ENCODE measurements at regions not wholly inside any gene's neighbourhood (a gene's known extent, or its start where the extent isn't known, plus 50 kb on each side); places are given as distances from the start of the nearest gene placed in this dataset.

DNA sequence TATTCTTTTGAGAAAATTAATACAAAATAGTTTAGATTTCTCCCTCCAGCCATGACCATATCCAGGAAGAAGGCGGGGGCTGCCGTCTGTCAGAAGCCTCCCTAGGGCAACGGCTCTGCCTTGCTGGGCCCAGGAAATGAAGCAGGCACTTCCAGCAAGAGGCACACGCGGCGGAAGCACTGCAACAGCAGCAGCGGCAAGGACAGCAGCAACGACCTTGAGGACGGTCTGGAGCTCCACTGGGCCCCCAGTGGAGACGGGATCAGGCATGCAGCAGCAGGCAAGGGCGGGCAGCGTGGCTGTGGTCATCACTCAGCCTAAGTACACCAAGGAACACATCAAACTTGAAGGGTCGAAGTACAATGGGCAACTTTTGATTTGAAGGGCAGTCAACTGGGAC, 61.3 kb upstream of the EPHA6 start:
- H3K9ac ChIP-seq (ENCODE audit: low read depth in 1 of 2, low read length in 2 of 2) = no peak overlapping the region
- DNase-seq (ENCODE audit: low spot score) = no peak
- TF ChIP-seq SP1 (IDR thresholded peaks at IDR 0.05) = no peak
- TF ChIP-seq FOXA1 (IDR thresholded peaks at IDR 0.05) = no peak
- TF ChIP-seq, protein P1, sequence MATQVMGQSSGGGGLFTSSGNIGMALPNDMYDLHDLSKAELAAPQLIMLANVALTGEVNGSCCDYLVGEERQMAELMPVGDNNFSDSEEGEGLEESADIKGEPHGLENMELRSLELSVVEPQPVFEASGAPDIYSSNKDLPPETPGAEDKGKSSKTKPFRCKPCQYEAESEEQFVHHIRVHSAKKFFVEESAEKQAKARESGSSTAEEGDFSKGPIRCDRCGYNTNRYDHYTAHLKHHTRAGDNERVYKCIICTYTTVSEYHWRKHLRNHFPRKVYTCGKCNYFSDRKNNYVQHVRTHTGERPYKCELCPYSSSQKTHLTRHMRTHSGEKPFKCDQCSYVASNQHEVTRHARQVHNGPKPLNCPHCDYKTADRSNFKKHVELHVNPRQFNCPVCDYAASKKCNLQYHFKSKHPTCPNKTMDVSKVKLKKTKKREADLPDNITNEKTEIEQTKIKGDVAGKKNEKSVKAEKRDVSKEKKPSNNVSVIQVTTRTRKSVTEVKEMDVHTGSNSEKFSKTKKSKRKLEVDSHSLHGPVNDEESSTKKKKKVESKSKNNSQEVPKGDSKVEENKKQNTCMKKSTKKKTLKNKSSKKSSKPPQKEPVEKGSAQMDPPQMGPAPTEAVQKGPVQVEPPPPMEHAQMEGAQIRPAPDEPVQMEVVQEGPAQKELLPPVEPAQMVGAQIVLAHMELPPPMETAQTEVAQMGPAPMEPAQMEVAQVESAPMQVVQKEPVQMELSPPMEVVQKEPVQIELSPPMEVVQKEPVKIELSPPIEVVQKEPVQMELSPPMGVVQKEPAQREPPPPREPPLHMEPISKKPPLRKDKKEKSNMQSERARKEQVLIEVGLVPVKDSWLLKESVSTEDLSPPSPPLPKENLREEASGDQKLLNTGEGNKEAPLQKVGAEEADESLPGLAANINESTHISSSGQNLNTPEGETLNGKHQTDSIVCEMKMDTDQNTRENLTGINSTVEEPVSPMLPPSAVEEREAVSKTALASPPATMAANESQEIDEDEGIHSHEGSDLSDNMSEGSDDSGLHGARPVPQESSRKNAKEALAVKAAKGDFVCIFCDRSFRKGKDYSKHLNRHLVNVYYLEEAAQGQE (IDR thresholded peaks at IDR 0.05) = no peak
- TF ChIP-seq, protein P2, sequence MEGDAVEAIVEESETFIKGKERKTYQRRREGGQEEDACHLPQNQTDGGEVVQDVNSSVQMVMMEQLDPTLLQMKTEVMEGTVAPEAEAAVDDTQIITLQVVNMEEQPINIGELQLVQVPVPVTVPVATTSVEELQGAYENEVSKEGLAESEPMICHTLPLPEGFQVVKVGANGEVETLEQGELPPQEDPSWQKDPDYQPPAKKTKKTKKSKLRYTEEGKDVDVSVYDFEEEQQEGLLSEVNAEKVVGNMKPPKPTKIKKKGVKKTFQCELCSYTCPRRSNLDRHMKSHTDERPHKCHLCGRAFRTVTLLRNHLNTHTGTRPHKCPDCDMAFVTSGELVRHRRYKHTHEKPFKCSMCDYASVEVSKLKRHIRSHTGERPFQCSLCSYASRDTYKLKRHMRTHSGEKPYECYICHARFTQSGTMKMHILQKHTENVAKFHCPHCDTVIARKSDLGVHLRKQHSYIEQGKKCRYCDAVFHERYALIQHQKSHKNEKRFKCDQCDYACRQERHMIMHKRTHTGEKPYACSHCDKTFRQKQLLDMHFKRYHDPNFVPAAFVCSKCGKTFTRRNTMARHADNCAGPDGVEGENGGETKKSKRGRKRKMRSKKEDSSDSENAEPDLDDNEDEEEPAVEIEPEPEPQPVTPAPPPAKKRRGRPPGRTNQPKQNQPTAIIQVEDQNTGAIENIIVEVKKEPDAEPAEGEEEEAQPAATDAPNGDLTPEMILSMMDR (IDR thresholded peaks at IDR 0.05; ENCODE audit: low read depth, low read length, missing input control) = no peak
- no peak for TF ChIP-seq GABPA (IDR thresholded peaks at IDR 0.05 in 1 of 2, conservative IDR thresholded peaks at IDR 0.05 in 1 of 2)
- no peak for TF ChIP-seq EGR1 (IDR thresholded peaks at IDR 0.05; ENCODE audit: low read depth in 2 of 2)
- TF ChIP-seq HNF4G (IDR thresholded peaks at IDR 0.05) = no peak
- no peak for TF ChIP-seq FOXA2 (IDR thresholded peaks at IDR 0.05)
- TF ChIP-seq, protein P3, sequence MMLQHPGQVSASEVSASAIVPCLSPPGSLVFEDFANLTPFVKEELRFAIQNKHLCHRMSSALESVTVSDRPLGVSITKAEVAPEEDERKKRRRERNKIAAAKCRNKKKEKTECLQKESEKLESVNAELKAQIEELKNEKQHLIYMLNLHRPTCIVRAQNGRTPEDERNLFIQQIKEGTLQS (IDR thresholded peaks at IDR 0.05) = no peak
- no peaks in the 10 kb centered on the region for H3K4me1 ChIP-seq (ENCODE audit: control insufficient read depth in 4 of 4, insufficient read depth in 4 of 4, low read length in 3 of 4)
- no peaks in the 10 kb centered on the region for H3K36me3 ChIP-seq (ENCODE audit: control insufficient read depth in 4 of 4, insufficient read depth in 3 of 4, low read depth in 1 of 4, low read length in 3 of 4)
- H3K27ac ChIP-seq (ENCODE audit: low read depth in 1 of 2, low read length in 2 of 2) = no peak overlapping the region
- H3K9me3 ChIP-seq (ENCODE audit: control insufficient read depth in 4 of 4, low read length in 3 of 4) = peaks cover 0 to 4% (median 2%) of the 10 kb centered on the region in 4 donors
- H3K27me3 ChIP-seq (ENCODE audit: control insufficient read depth in 4 of 4, insufficient read depth in 4 of 4, low read length in 3 of 4) = no peaks in the 10 kb centered on the region
- 81% methylated on average over 13 of the region's 13 CpGs for WGBS
- no peak overlapping the region for H3K4me3 ChIP-seq (ENCODE audit: low read depth in 1 of 3, low read length in 3 of 3)

DNA sequence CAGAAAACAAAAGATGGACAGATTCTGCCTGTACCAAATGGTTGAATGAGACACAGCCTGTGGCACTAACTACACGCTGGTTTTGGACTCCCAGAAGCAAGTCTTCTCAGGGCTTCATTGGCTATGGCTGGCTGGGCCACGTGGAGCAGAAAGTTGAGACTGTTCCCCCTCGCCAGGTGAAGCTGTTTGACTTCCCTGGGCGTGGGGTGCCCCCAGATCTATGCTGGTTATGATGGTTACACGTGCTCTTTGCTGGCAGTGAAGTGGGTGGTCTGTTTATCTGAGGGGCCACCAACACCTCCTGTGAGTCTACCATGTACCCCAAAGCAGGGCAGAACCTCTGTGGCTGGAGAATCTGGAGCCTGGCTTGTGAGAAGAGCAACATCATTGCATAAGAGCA, 60.3 kb upstream of the EPHA6 start:
- no peak for DNase-seq (ENCODE audit: low spot score)
- Histone ChIP-seq H3K27me3 (ENCODE audit: control insufficient read depth in 4 of 4, insufficient read depth in 4 of 4, low read length in 3 of 4) (no peaks in the 10 kb centered on the region), H3K9ac (ENCODE audit: low read depth in 1 of 2, low read length in 2 of 2) (no peak overlapping the region), H3K4me3 (ENCODE audit: low read depth in 1 of 3, low read length in 3 of 3) (no peak overlapping the region), H3K4me1 (ENCODE audit: control insufficient read depth in 4 of 4, insufficient read depth in 4 of 4, low read length in 3 of 4) (no peaks in the 10 kb centered on the region), H3K9me3 (ENCODE audit: control insufficient read depth in 4 of 4, low read length in 3 of 4) (peaks cover 0 to 4% (median 2%) of the 10 kb centered on the region in 4 donors), H3K36me3 (ENCODE audit: control insufficient read depth in 4 of 4, insufficient read depth in 3 of 4, low read depth in 1 of 4, low read length in 3 of 4) (no peaks in the 10 kb centered on the region), H3K27ac (ENCODE audit: low read depth in 1 of 2, low read length in 2 of 2) (no peak overlapping the region)
- WGBS = 65% methylated on average over 5 of the region's 5 CpGs
- TF ChIP-seq, protein P3 (IDR thresholded peaks at IDR 0.05) = no peak
- TF ChIP-seq SP1 (IDR thresholded peaks at IDR 0.05) (no peak), EGR1 (IDR thresholded peaks at IDR 0.05; ENCODE audit: low read depth in 2 of 2) (no peak), TAF1 (conservative IDR thresholded peaks at IDR 0.05) (no peak), RXRA (IDR thresholded peaks at IDR 0.05) (no peak), HNF4A (conservative IDR thresholded peaks at IDR 0.05) (no peak), HNF4G (IDR thresholded peaks at IDR 0.05) (no peak), GABPA (IDR thresholded peaks at IDR 0.05 in 1 of 2, conservative IDR thresholded peaks at IDR 0.05 in 1 of 2) (no peak)
- TF ChIP-seq, protein P4, sequence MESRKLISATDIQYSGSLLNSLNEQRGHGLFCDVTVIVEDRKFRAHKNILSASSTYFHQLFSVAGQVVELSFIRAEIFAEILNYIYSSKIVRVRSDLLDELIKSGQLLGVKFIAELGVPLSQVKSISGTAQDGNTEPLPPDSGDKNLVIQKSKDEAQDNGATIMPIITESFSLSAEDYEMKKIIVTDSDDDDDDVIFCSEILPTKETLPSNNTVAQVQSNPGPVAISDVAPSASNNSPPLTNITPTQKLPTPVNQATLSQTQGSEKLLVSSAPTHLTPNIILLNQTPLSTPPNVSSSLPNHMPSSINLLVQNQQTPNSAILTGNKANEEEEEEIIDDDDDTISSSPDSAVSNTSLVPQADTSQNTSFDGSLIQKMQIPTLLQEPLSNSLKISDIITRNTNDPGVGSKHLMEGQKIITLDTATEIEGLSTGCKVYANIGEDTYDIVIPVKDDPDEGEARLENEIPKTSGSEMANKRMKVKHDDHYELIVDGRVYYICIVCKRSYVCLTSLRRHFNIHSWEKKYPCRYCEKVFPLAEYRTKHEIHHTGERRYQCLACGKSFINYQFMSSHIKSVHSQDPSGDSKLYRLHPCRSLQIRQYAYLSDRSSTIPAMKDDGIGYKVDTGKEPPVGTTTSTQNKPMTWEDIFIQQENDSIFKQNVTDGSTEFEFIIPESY (IDR thresholded peaks at IDR 0.05) = no peak
- TF ChIP-seq, protein P2 (IDR thresholded peaks at IDR 0.05; ENCODE audit: low read depth, low read length, missing input control) = no peak
- TF ChIP-seq, protein P1 (IDR thresholded peaks at IDR 0.05) = no peak
- TF ChIP-seq, protein P5, sequence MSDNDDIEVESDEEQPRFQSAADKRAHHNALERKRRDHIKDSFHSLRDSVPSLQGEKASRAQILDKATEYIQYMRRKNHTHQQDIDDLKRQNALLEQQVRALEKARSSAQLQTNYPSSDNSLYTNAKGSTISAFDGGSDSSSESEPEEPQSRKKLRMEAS (IDR thresholded peaks at IDR 0.05) = no peak
